CD4-positive, alpha-beta T cell treated with Interferon gamma for 1 hour (primary cell): ENCODE measurements at regions not wholly inside any gene's neighbourhood (a gene's known extent, or its start where the extent isn't known, plus 50 kb on each side); places are given as distances from the start of the nearest gene placed in this dataset.

ENCODE experiments used
- DNase-seq: peaks from one replicate; pipeline ENCODE4 v3.0.0-alpha.2; 2020

GRCh38 chr16:65937455-65937854, 429.0 kb upstream of the CDH5 start:
- DNase-seq, result no peak

- DNase-seq, result no peak
These were observed 430.4 kb upstream of the CDH5 start for GRCh38 chr16:65936096-65936495.

GRCh38 chr16:65934443-65934842, 432.0 kb upstream of the CDH5 start:
- no peak for DNase-seq

GRCh38 chr16:65933703-65934102, 432.8 kb upstream of the CDH5 start:
- no peak for DNase-seq

GRCh38 chr16:65932350-65933072, 434.0 kb upstream of the CDH5 start:
- DNase-seq, result no peak

GRCh38 chr16:65922923-65923322, 443.6 kb upstream of the CDH5 start:
- no peak for DNase-seq

GRCh38 chr16:65919986-65920376, 446.5 kb upstream of the CDH5 start:
- DNase-seq, result no peak

- DNase-seq, result no peak
These were observed 447.1 kb upstream of the CDH5 start for GRCh38 chr16:65919145-65919985.

GRCh38 chr16:65917466-65917865, 449.0 kb upstream of the CDH5 start:
- no peak for DNase-seq

- DNase-seq, result no peak
These were observed 449.5 kb upstream of the CDH5 start for GRCh38 chr16:65916995-65917394.

GRCh38 chr16:65910291-65910690, 456.2 kb upstream of the CDH5 start:
- DNase-seq, result no peak

GRCh38 chr16:65909310-65910050, 457.0 kb upstream of the CDH5 start:
- DNase-seq, result no peak

- no peak for DNase-seq
These were observed 457.9 kb upstream of the CDH5 start for GRCh38 chr16:65908568-65908967.

GRCh38 chr16:65905331-65905730, 461.2 kb upstream of the CDH5 start:
- DNase-seq, result no peak

GRCh38 chr16:65896448-65897153, 469.9 kb upstream of the CDH5 start:
- no peak for DNase-seq

GRCh38 chr16:65895906-65896305, 470.6 kb upstream of the CDH5 start:
- DNase-seq, result no peak

GRCh38 chr16:65895486-65895885, 471.0 kb upstream of the CDH5 start:
- no peak for DNase-seq

- no peak for DNase-seq
These were observed 476.3 kb upstream of the CDH5 start for GRCh38 chr16:65890203-65890602.

- no peak for DNase-seq
These were observed 476.9 kb upstream of the CDH5 start for GRCh38 chr16:65889533-65889966.

GRCh38 chr16:65888201-65888600, 478.3 kb upstream of the CDH5 start:
- DNase-seq, result no peak

GRCh38 chr16:65884018-65884417, 482.5 kb upstream of the CDH5 start:
- DNase-seq, result no peak

- no peak for DNase-seq
These were observed 488.1 kb upstream of the CDH5 start for GRCh38 chr16:65878347-65878746.

- DNase-seq, result no peak
These were observed 489.9 kb upstream of the CDH5 start for GRCh38 chr16:65876624-65877023.
